GM23248 (cell line): ENCODE measurements at regions not wholly inside any gene's neighbourhood (a gene's known extent, or its start where the extent isn't known, plus 50 kb on each side); places are given as distances from the start of the nearest gene placed in this dataset.
"Not testable (repeated sequence)": the region's sequence is repeated elsewhere in the genome, so short reads cannot be mapped to it uniquely, and the experiment has no call there.

Experiments used
- DNase-seq: peaks from one replicate; pipeline ENCODE4 v3.0.0-alpha.2; 2015
- H2AFZ ChIP-seq: fragments of 200-600 bp; sonication (generic); 2 replicates; pipeline ENCODE4 v1.6.1; 2016; ENCODE audit warnings: antibody characterized with exemption
- H3F3A ChIP-seq: fragments of 200-600 bp; sonication (generic); 2 replicates; pipeline ENCODE4 v1.6.1; 2016; ENCODE audit warnings: mild to moderate bottlenecking, antibody characterized with exemption, mixed run types; ENCODE audit not compliant: insufficient read depth
- H3K27ac ChIP-seq: fragments of 200-600 bp; sonication (generic); 2 replicates; pipeline ENCODE4 v1.5.1; 2016; ENCODE audit warnings: mild to moderate bottlenecking
- H3K27me3 ChIP-seq: fragments of 200-600 bp; sonication (generic); replicated peaks from 2 replicates; pipeline ENCODE4 v1.6.1; 2016; ENCODE audit warnings: mild to moderate bottlenecking; ENCODE audit not compliant: insufficient read depth
- H3K36me3 ChIP-seq: fragments of 200-600 bp; sonication (generic); 2 replicates; pipeline ENCODE4 v1.6.1; 2016; ENCODE audit warnings: low read depth, mild to moderate bottlenecking
- H3K4me1 ChIP-seq: fragments of 200-600 bp; sonication (generic); 2 replicates; pipeline ENCODE4 v1.6.1; 2016; ENCODE audit warnings: mild to moderate bottlenecking; ENCODE audit not compliant: insufficient read depth
- H3K4me2 ChIP-seq: fragments of 200-600 bp; sonication (generic); one replicate; pipeline ENCODE4 v1.6.1; 2016; ENCODE audit warnings: mild to moderate bottlenecking; ENCODE audit not compliant: unreplicated experiment
- H3K4me3 ChIP-seq: fragments of 200-600 bp; sonication (generic); 2 replicates; pipeline ENCODE4 v1.5.1; 2016; ENCODE audit warnings: mild to moderate bottlenecking
- H3K79me2 ChIP-seq: fragments of 200-600 bp; sonication (generic); 2 replicates; pipeline ENCODE4 v1.6.1; 2016; ENCODE audit warnings: mild to moderate bottlenecking; ENCODE audit not compliant: insufficient read depth
- H3K9ac ChIP-seq: fragments of 200-600 bp; sonication (generic); 2 replicates; pipeline ENCODE4 v1.6.1; 2016; ENCODE audit warnings: mild to moderate bottlenecking
- H3K9me2 ChIP-seq: fragments of 200-600 bp; sonication (generic); 2 replicates; pipeline ENCODE4 v1.6.1; 2016; ENCODE audit warnings: mixed run types, mild to moderate bottlenecking, moderate library complexity; ENCODE audit not compliant: insufficient read depth
- H3K9me3 ChIP-seq: fragments of 200-600 bp; sonication (generic); one replicate; pipeline ENCODE4 v1.6.1; 2017; ENCODE audit warnings: low read depth
- H4K20me1 ChIP-seq: fragments of 200-600 bp; sonication (generic); 2 replicates; pipeline ENCODE4 v1.6.0; 2016; ENCODE audit not compliant: insufficient read depth
- EZH2 ChIP-seq: fragments of 200-600 bp; sonication (generic); IDR thresholded peaks from 2 replicates; pipeline ENCODE4 v1.6.1; 2018; ENCODE audit warnings: antibody characterized with exemption, mild to moderate bottlenecking; ENCODE audit not compliant: insufficient read depth, poor library complexity, severe bottlenecking
- EZH2phosphoT487 ChIP-seq: fragments of 200-600 bp; sonication (generic); IDR thresholded peaks from 2 replicates; pipeline ENCODE4 v1.6.1; 2018; ENCODE audit warnings: antibody characterized with exemption, moderate library complexity, mild to moderate bottlenecking, low read depth; ENCODE audit not compliant: insufficient read depth
- WGBS, 2 experiments: methylation state at CpG; one replicate each; pipeline ENCODE4 v1.1.6; 2015 to 2017; ENCODE audit warnings: low lambda C conversion rate in 2 of 2, low coverage in 1 of 2; ENCODE audit errors: missing lambda C conversion rate in 2 of 2; 5-methylcytosine and 5-hydroxymethylcytosine counted together
- in situ Hi-C: fragments of 300-500 bp; cut with MboI; formaldehyde crosslinking; loops from 2 replicates; pipeline ENCODE4 v1.15.0; 2020

DNA sequence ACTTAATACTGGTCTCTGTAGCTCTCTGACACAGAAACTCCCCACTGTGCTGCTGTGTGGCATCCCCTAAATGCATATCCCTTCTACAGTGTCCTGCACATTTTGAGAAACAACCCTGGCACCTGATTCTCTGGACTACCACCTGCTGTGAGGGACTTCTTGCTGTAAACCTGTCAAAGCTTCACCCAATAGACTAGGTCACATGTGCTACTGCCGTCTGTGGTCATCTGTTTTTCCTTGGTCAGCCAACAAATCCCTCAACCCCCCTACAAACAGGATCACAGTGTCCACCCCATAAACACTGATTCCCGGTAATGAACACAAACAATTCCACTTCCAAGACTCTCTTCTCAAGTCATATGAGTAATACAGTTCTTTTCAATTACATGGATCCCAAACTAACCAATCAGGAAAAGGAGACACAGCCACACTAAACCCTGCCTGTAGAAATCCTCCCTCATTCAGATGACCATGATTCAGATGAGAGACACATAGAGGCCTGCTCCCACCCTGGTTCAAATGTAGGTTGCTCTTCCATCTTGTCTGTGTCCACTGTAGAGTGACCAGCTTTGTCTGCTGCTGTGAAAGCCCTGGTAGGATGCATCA, 1157.4 kb downstream of the RPIA start:
- DNase-seq, result no peak
- in situ Hi-C loops, result no loop called here
- Histone ChIP-seq H3K4me2 (no peak overlapping the region), H4K20me1 (no peaks in the 10 kb centered on the region), H3F3A (no peaks in the 10 kb centered on the region), H3K27ac (no peak overlapping the region), H3K27me3 (no peaks in the 10 kb centered on the region), H3K9ac (no peak overlapping the region), H3K36me3 (no peaks in the 10 kb centered on the region), H3K9me2 (no peaks in the 10 kb centered on the region), H2AFZ (no peak overlapping the region), H3K4me3 (no peak overlapping the region), H3K4me1 (no peaks in the 10 kb centered on the region), H3K9me3 (no peaks in the 10 kb centered on the region), H3K79me2 (no peaks in the 10 kb centered on the region)
- 6 to 9% methylated on average over 2 of the region's 2 CpGs for WGBS, 2 experiments
- TF ChIP-seq EZH2phosphoT487 (no peak), EZH2 (no peak)

DNA sequence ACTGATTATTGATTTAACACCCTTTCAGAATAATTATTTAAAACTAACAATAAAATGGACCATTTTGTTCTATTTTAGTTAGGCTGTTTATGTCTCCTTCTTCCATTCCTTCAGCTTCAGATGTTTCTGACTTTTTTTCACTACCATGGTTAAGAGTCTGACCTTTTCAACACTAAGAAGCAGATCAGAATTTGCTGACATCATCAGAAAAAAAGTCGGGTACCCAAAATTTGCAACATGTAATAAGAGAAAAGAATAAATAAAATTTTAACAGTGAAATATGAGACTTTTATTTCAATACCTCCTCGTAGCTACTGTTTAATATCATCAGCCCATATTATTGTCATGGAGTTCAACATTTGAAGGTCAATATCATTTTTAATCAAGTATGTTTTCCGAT, 1158.3 kb downstream of the RPIA start:
- H3F3A ChIP-seq, result no peaks in the 10 kb centered on the region
- no peak overlapping the region for H2AFZ ChIP-seq
- TF ChIP-seq EZH2, result no peak
- TF ChIP-seq EZH2phosphoT487, result no peak
- no peak overlapping the region for H3K27ac ChIP-seq
- no peak overlapping the region for H3K4me2 ChIP-seq
- no peaks in the 10 kb centered on the region for H3K36me3 ChIP-seq
- no peaks in the 10 kb centered on the region for H3K9me3 ChIP-seq
- no peak overlapping the region for H3K9ac ChIP-seq
- in situ Hi-C loops, result no loop called here
- H4K20me1 ChIP-seq, result no peaks in the 10 kb centered on the region
- H3K4me1 ChIP-seq, result no peaks in the 10 kb centered on the region
- 23 to 27% methylated on average over 3 of the region's 3 CpGs for WGBS, 2 experiments
- H3K27me3 ChIP-seq, result no peaks in the 10 kb centered on the region
- no peak for DNase-seq
- H3K9me2 ChIP-seq, result no peaks in the 10 kb centered on the region
- H3K79me2 ChIP-seq, result no peaks in the 10 kb centered on the region
- no peak overlapping the region for H3K4me3 ChIP-seq

DNA sequence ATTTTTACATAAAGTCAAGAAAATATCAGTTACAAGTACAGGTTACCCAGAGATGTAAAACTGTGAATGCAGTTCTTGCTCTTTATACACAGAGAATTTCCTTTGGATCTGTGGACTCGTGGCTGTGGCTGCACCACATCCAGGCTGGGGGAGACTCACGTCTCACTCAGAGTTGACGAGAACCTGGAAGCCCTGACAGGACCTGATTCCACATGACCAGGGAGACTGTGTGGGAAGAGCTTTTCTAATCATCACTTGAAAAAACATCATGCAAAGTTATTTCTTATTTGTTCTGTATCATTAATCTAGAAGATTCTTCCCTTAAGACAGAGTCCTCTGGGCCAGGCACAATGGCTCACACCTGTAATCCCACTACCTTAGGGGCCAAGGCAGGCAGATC, 1159.0 kb downstream of the RPIA start:
- in situ Hi-C loops, result no loop called here
- Histone ChIP-seq H3K9ac (no peak overlapping the region), H3K79me2 (no peaks in the 10 kb centered on the region), H3K27me3 (no peaks in the 10 kb centered on the region), H3K36me3 (no peaks in the 10 kb centered on the region), H4K20me1 (no peaks in the 10 kb centered on the region), H3F3A (no peaks in the 10 kb centered on the region), H3K9me2 (no peaks in the 10 kb centered on the region), H3K4me1 (no peaks in the 10 kb centered on the region), H3K27ac (no peak overlapping the region), H3K9me3 (no peaks in the 10 kb centered on the region), H2AFZ (no peak overlapping the region), H3K4me3 (no peak overlapping the region), H3K4me2 (no peak overlapping the region)
- no peak for DNase-seq
- no peak for TF ChIP-seq EZH2phosphoT487
- no peak for TF ChIP-seq EZH2
- WGBS, 2 experiments, result 27 to 33% methylated on average over 3 of the region's 3 CpGs

DNA sequence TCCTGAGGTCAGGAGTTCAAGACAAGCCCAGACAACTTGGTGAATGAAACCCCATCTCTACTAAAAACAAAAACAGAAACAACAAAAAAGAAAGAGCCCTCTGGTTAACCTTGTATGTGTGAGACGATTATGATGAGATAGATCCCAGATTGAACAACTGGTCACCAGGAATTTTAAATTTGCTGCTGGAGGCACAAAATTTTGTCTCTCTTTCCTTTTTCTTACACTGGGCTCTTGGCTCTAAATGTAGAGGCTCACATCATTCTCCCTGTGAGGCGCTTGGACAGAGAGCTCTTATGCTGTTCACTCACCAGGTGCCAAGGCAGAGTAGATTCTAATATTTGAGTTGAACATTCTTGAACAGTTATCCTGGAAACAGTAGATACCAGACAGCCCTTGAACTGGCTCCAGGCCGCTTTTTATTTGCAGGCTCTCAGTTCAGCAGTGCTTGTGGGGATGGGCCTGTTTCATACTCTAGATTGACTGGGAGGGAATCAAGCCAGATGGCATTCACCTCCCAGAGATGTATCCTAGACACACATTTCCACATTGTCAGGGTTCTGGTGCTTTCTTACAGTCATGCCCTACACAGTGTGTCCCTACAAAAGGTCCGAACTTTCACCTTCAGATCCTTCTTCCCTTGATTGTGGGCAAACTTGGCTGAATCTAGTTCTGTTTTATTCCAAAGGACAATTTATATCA, 1159.6 kb downstream of the RPIA start:
- no peak overlapping the region for H2AFZ ChIP-seq
- no peak overlapping the region for H3K27ac ChIP-seq
- TF ChIP-seq EZH2 (no peak), EZH2phosphoT487 (no peak)
- in situ Hi-C loops, result no loop called here
- H3F3A ChIP-seq, result no peaks in the 10 kb centered on the region
- H3K9me2 ChIP-seq, result no peaks in the 10 kb centered on the region
- no peaks in the 10 kb centered on the region for H3K27me3 ChIP-seq
- DNase-seq, result no peak
- no peaks in the 10 kb centered on the region for H3K79me2 ChIP-seq
- no peak overlapping the region for H3K4me3 ChIP-seq
- H3K4me1 ChIP-seq, result no peaks in the 10 kb centered on the region
- WGBS, 2 experiments, result 16 to 24% methylated on average over 4 of the region's 4 CpGs
- no peaks in the 10 kb centered on the region for H3K9me3 ChIP-seq
- H3K36me3 ChIP-seq, result no peaks in the 10 kb centered on the region
- H3K4me2 ChIP-seq, result no peak overlapping the region
- H4K20me1 ChIP-seq, result no peaks in the 10 kb centered on the region
- H3K9ac ChIP-seq, result no peak overlapping the region

DNA sequence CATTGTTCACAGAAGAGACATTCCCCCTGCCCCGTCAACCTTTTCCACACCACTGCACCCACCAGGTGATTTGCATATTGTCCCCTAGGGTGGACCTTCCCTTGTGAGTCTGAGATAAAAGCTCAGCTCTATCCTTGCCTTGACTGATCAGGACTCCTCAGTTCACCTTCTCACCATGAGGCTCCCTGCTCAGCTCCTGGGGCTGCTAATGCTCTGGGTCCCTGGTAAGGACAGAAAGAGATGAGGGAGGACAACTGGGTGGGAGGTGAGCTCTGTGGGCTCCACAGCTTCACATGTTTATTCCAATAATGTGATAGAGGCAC, 1160.1 kb downstream of the RPIA start:
- no peaks in the 10 kb centered on the region for H3K79me2 ChIP-seq
- H2AFZ ChIP-seq, result no peak overlapping the region
- in situ Hi-C loops, result no loop called here
- no peak for DNase-seq
- H3K4me1 ChIP-seq, result no peaks in the 10 kb centered on the region
- WGBS, 2 experiments, result 30 to 43% methylated on average over 1 of the region's 1 CpG
- H3K27me3 ChIP-seq, result no peaks in the 10 kb centered on the region
- TF ChIP-seq EZH2phosphoT487, result no peak
- TF ChIP-seq EZH2, result no peak
- no peak overlapping the region for H3K4me2 ChIP-seq
- no peak overlapping the region for H3K9ac ChIP-seq
- H3F3A ChIP-seq, result no peaks in the 10 kb centered on the region
- H3K9me3 ChIP-seq, result no peaks in the 10 kb centered on the region
- H3K36me3 ChIP-seq, result no peaks in the 10 kb centered on the region
- H3K27ac ChIP-seq, result no peak overlapping the region
- H3K4me3 ChIP-seq, result no peak overlapping the region
- no peaks in the 10 kb centered on the region for H3K9me2 ChIP-seq
- H4K20me1 ChIP-seq, result no peaks in the 10 kb centered on the region

DNA sequence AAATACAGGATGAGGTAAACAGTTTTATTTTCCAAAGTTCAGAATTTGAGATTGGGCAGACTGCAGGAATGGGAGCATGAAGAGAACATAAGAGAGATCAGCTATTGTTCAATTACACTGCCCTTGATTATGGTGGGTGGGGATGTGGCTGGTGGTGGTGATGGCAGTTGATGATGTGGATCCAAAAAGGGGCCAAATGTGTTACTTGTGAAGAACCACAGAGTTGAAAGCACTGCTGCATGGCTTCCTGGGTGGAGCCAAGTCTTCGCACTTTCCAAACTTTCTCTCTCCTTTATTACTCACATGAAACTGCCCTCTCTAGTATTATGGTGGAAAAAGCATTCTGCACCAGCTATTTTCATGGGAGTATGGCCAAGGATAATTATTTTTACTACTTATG, 1162.0 kb downstream of the RPIA start:
- H3K27ac ChIP-seq, H3K79me2 ChIP-seq, H3K36me3 ChIP-seq, H2AFZ ChIP-seq, H3K9me3 ChIP-seq, H3F3A ChIP-seq, H3K4me2 ChIP-seq, DNase-seq, H3K4me3 ChIP-seq, H3K9me2 ChIP-seq, in situ Hi-C loops, H4K20me1 ChIP-seq, H3K4me1 ChIP-seq, H3K27me3 ChIP-seq, H3K9ac ChIP-seq: not testable (repeated sequence)
- no CpG with 5 or more reads among the region's 1 CpG for WGBS, 2 experiments

DNA sequence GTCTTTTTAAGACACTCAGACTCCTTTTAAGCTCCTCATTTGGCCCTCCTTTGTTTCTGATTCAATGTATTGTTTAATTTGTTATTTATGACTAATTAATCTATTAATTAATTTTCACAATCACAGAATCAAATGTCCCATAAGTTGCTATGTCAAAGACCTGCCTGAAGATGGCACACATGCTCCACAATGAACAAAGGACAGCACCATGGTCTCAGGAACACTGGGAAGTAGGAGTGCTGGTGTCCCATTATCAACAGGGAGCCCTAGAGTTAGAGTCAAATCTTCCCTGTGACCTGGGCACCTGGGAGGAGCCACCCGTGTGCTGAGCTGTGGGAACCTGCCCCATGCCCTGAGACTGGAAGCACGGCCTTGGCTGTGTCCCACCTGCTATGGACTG, 1164.3 kb downstream of the RPIA start:
- H3K9me2 ChIP-seq, H3K36me3 ChIP-seq, H3K4me2 ChIP-seq, H3K4me1 ChIP-seq, H3K4me3 ChIP-seq, H3K9ac ChIP-seq, H2AFZ ChIP-seq, H3K79me2 ChIP-seq, H3K27me3 ChIP-seq, H3F3A ChIP-seq, in situ Hi-C loops, H3K9me3 ChIP-seq, DNase-seq, H3K27ac ChIP-seq, H4K20me1 ChIP-seq: not testable (repeated sequence)
- WGBS, 2 experiments, result 0% methylated on average over 1 of the region's 2 CpGs
